Activated CD4-positive, alpha-beta memory T cell treated with anti-CD3 and anti-CD28 coated beads for 36 hours (primary cell): ENCODE measurements at regions not wholly inside any gene's neighbourhood (a gene's known extent, or its start where the extent isn't known, plus 50 kb on each side); places are given as distances from the start of the nearest gene placed in this dataset.
A peak's percentile ranks its signal among the peaks of the same experiment; 100 is the strongest.

Experiments used
- CTCF ChIA-PET: fragments of 350-600 bp; sonication (Branson Sonifier 250); formaldehyde crosslinking; loops from one replicate; lab custom pipeline; 2021; ENCODE audit warnings: antibody characterized with exemption, inconsistent platforms; lab: Charles Lee
- POLR2A ChIA-PET: fragments of 350-600 bp; sonication (Branson Sonifier 250); formaldehyde crosslinking; loops from one replicate; lab custom pipeline; 2021; ENCODE audit warnings: antibody characterized with exemption; lab: Charles Lee
- DNase-seq: peaks from one replicate; pipeline ENCODE4 v3.0.0-alpha.2; 2020
- H3K27ac Mint-ChIP-seq: one replicate; pipeline ENCODE4 v1.8.0; 2021; ENCODE audit warnings: mixed read lengths
- H3K27me3 Mint-ChIP-seq: one replicate; pipeline ENCODE4 v1.8.0; 2021; ENCODE audit warnings: mixed read lengths
- H3K36me3 Mint-ChIP-seq: one replicate; pipeline ENCODE4 v1.8.0; 2021; ENCODE audit warnings: mixed read lengths
- H3K4me1 Mint-ChIP-seq: one replicate; pipeline ENCODE4 v1.8.0; 2021; ENCODE audit warnings: low read depth, mixed read lengths
- H3K4me3 Mint-ChIP-seq: one replicate; pipeline ENCODE4 v1.8.0; 2021; ENCODE audit warnings: mild to moderate bottlenecking, mixed read lengths
- H3K9me3 Mint-ChIP-seq: one replicate; pipeline ENCODE4 v1.8.0; 2021; ENCODE audit warnings: mixed read lengths
- intact Hi-C: fragments of 100-400 bp; cut with micrococcal nuclease; formaldehyde crosslinking; loops from one replicate; pipeline ENCODE4 v1.15.1; 2023

GRCh38 chr5:173697931-173698579, 81.6 kb upstream of the BOD1 start:
- intact Hi-C loops = no loop called here
- Mint-ChIP-seq H3K4me3 (no peak overlapping the region), H3K27ac (no peak overlapping the region), H3K9me3 (no peaks in the 10 kb centered on the region), H3K27me3 (no peaks in the 10 kb centered on the region), H3K4me1 (peaks cover 11% of the 10 kb centered on the region), H3K36me3 (no peaks in the 10 kb centered on the region)
- CTCF ChIA-PET = no interaction called here
- POLR2A ChIA-PET = no interaction called here
- peak; percentile 13 for DNase-seq

GRCh38 chr5:173699966-173700365, 83.5 kb upstream of the BOD1 start:
- H3K4me3 Mint-ChIP-seq = no peak overlapping the region
- H3K9me3 Mint-ChIP-seq = no peaks in the 10 kb centered on the region
- peaks cover 11% of the 10 kb centered on the region for H3K4me1 Mint-ChIP-seq
- POLR2A ChIA-PET = no interaction called here
- no peak overlapping the region for H3K27ac Mint-ChIP-seq
- no peaks in the 10 kb centered on the region for H3K27me3 Mint-ChIP-seq
- intact Hi-C loops = no loop called here
- DNase-seq = no peak
- CTCF ChIA-PET = no interaction called here
- H3K36me3 Mint-ChIP-seq = no peaks in the 10 kb centered on the region

GRCh38 chr5:173703466-173703865, 87.0 kb upstream of the BOD1 start:
- H3K36me3 Mint-ChIP-seq = no peaks in the 10 kb centered on the region
- H3K27ac Mint-ChIP-seq = no peak overlapping the region
- H3K4me1 Mint-ChIP-seq = peaks cover 2% of the 10 kb centered on the region
- POLR2A ChIA-PET = no interaction called here
- intact Hi-C loops = no loop called here
- H3K9me3 Mint-ChIP-seq = no peaks in the 10 kb centered on the region
- CTCF ChIA-PET = no interaction called here
- no peaks in the 10 kb centered on the region for H3K27me3 Mint-ChIP-seq
- no peak for DNase-seq
- H3K4me3 Mint-ChIP-seq = no peak overlapping the region

GRCh38 chr5:173704615-173705511, 88.4 kb upstream of the BOD1 start:
- no peak for DNase-seq
- ChIA-PET POLR2A (no interaction called here), CTCF (no interaction called here)
- no peaks in the 10 kb centered on the region for H3K27me3 Mint-ChIP-seq
- H3K4me3 Mint-ChIP-seq = no peak overlapping the region
- H3K36me3 Mint-ChIP-seq = no peaks in the 10 kb centered on the region
- H3K9me3 Mint-ChIP-seq = no peaks in the 10 kb centered on the region
- intact Hi-C loops = no loop called here
- no peak overlapping the region for H3K27ac Mint-ChIP-seq
- H3K4me1 Mint-ChIP-seq = no peaks in the 10 kb centered on the region

- Mint-ChIP-seq H3K27ac (no peak overlapping the region), H3K4me3 (no peak overlapping the region), H3K4me1 (no peaks in the 10 kb centered on the region), H3K27me3 (no peaks in the 10 kb centered on the region), H3K36me3 (no peaks in the 10 kb centered on the region), H3K9me3 (no peaks in the 10 kb centered on the region)
- no peak for DNase-seq
- ChIA-PET POLR2A (no interaction called here), CTCF (no interaction called here)
- intact Hi-C loops = no loop called here
Observed at GRCh38 chr5:173705512-173706044, 89.1 kb upstream of the BOD1 start.

GRCh38 chr5:173706700-173707099, 90.2 kb upstream of the BOD1 start:
- no peak for DNase-seq
- intact Hi-C loops = no loop called here
- ChIA-PET CTCF (no interaction called here), POLR2A (no interaction called here)
- Mint-ChIP-seq H3K36me3 (no peaks in the 10 kb centered on the region), H3K4me3 (no peak overlapping the region), H3K9me3 (no peaks in the 10 kb centered on the region), H3K4me1 (no peaks in the 10 kb centered on the region), H3K27ac (no peak overlapping the region), H3K27me3 (no peaks in the 10 kb centered on the region)

GRCh38 chr5:173707392-173707791, 90.9 kb upstream of the BOD1 start:
- POLR2A ChIA-PET = no interaction called here

GRCh38 chr5:173709145-173709544, 92.7 kb upstream of the BOD1 start:
- Mint-ChIP-seq H3K27me3 (no peaks in the 10 kb centered on the region), H3K36me3 (no peaks in the 10 kb centered on the region), H3K4me1 (no peaks in the 10 kb centered on the region), H3K27ac (no peak overlapping the region), H3K4me3 (no peak overlapping the region), H3K9me3 (no peaks in the 10 kb centered on the region)
- POLR2A ChIA-PET = no interaction called here
- DNase-seq = no peak
- intact Hi-C loops = no loop called here
- CTCF ChIA-PET = no interaction called here

More at GRCh38 chr5:173707392-173707791, 90.9 kb upstream of the BOD1 start:
- Mint-ChIP-seq H3K27ac (no peak overlapping the region), H3K36me3 (no peaks in the 10 kb centered on the region), H3K27me3 (no peaks in the 10 kb centered on the region), H3K4me1 (no peaks in the 10 kb centered on the region), H3K9me3 (no peaks in the 10 kb centered on the region), H3K4me3 (no peak overlapping the region)
- intact Hi-C loops = no loop called here
- CTCF ChIA-PET = no interaction called here
- no peak for DNase-seq

GRCh38 chr5:173709761-173710160, 93.3 kb upstream of the BOD1 start:
- CTCF ChIA-PET = no interaction called here
- H3K4me1 Mint-ChIP-seq = no peaks in the 10 kb centered on the region
- no peak overlapping the region for H3K4me3 Mint-ChIP-seq
- H3K27ac Mint-ChIP-seq = no peak overlapping the region
- DNase-seq = no peak
- POLR2A ChIA-PET = no interaction called here
- intact Hi-C loops = no loop called here
- no peaks in the 10 kb centered on the region for H3K36me3 Mint-ChIP-seq
- H3K9me3 Mint-ChIP-seq = no peaks in the 10 kb centered on the region
- H3K27me3 Mint-ChIP-seq = no peaks in the 10 kb centered on the region

- H3K36me3 Mint-ChIP-seq = no peaks in the 10 kb centered on the region
- H3K9me3 Mint-ChIP-seq = no peaks in the 10 kb centered on the region
- no peak overlapping the region for H3K4me3 Mint-ChIP-seq
- ChIA-PET POLR2A (no interaction called here), CTCF (no interaction called here)
- no peaks in the 10 kb centered on the region for H3K4me1 Mint-ChIP-seq
- intact Hi-C loops = no loop called here
- H3K27me3 Mint-ChIP-seq = no peaks in the 10 kb centered on the region
- no peak for DNase-seq
- no peak overlapping the region for H3K27ac Mint-ChIP-seq
Observed at GRCh38 chr5:173710528-173710927, 94.1 kb upstream of the BOD1 start.

- Mint-ChIP-seq H3K27ac (no peak overlapping the region), H3K36me3 (no peaks in the 10 kb centered on the region), H3K4me3 (no peak overlapping the region), H3K9me3 (no peaks in the 10 kb centered on the region), H3K4me1 (no peaks in the 10 kb centered on the region), H3K27me3 (no peaks in the 10 kb centered on the region)
- CTCF ChIA-PET = no interaction called here
- no peak for DNase-seq
- intact Hi-C loops = no loop called here
- POLR2A ChIA-PET = no interaction called here
Observed at GRCh38 chr5:173711466-173711865, 95.0 kb upstream of the BOD1 start.

GRCh38 chr5:173712609-173713175, 96.2 kb upstream of the BOD1 start:
- intact Hi-C loops = no loop called here
- ChIA-PET POLR2A (no interaction called here), CTCF (no interaction called here)
- Mint-ChIP-seq H3K27me3 (no peaks in the 10 kb centered on the region), H3K4me1 (no peaks in the 10 kb centered on the region), H3K9me3 (no peaks in the 10 kb centered on the region), H3K27ac (no peak overlapping the region), H3K4me3 (no peak overlapping the region), H3K36me3 (no peaks in the 10 kb centered on the region)
- DNase-seq = no peak
